GM10266 (cell line): ENCODE measurements at regions not wholly inside any gene's neighbourhood (a gene's known extent, or its start where the extent isn't known, plus 50 kb on each side); places are given as distances from the start of the nearest gene placed in this dataset.
"Not testable (repeated sequence)": the region's sequence is repeated elsewhere in the genome, so short reads cannot be mapped to it uniquely, and the experiment has no call there.

ENCODE experiments used
- DNase-seq: peaks from one replicate; pipeline ENCODE4 v3.0.0; 2012; ENCODE audit errors: extremely low spot score
- CTCF ChIP-seq: IDR thresholded peaks from 2 replicates; pipeline ENCODE4 v1.5.1; 2012; ENCODE audit warnings: mild to moderate bottlenecking, low read depth; ENCODE audit not compliant: control insufficient read depth, insufficient read depth; ENCODE audit errors: missing control alignments

- no peak for TF ChIP-seq CTCF
- DNase-seq, result no peak
Measured at GRCh38 chr10:25824050-25824449, 110.0 kb upstream of the MYO3A start.

- DNase-seq, result no peak
Measured at GRCh38 chr10:25828475-25828874, 105.6 kb upstream of the MYO3A start.

GRCh38 chr10:25831080-25831479, 102.9 kb upstream of the MYO3A start:
- no peak for TF ChIP-seq CTCF
- no peak for DNase-seq

More at GRCh38 chr10:25828475-25828874, 105.6 kb upstream of the MYO3A start:
- TF ChIP-seq CTCF, result no peak

- TF ChIP-seq CTCF, result no peak
- DNase-seq, result no peak
Measured at GRCh38 chr10:25839683-25840082, 94.3 kb upstream of the MYO3A start.

- not testable (repeated sequence) for DNase-seq
Measured at GRCh38 chr10:25840875-25841274, 93.2 kb upstream of the MYO3A start.

- DNase-seq, result no peak
- TF ChIP-seq CTCF, result no peak
Measured at GRCh38 chr10:25842146-25842545, 91.9 kb upstream of the MYO3A start.

- DNase-seq, result no peak
- TF ChIP-seq CTCF, result no peak
Measured at GRCh38 chr10:25843551-25844170, 90.4 kb upstream of the MYO3A start.

- not testable (repeated sequence) for DNase-seq
Measured at GRCh38 chr10:25844716-25845115, 89.3 kb upstream of the MYO3A start.
